PC-3 (cell line): ENCODE measurements at regions not wholly inside any gene's neighbourhood (a gene's known extent, or its start where the extent isn't known, plus 50 kb on each side); places are given as distances from the start of the nearest gene placed in this dataset.

Experiments
- ATAC-seq: fragments of 200-7000 bp; cut with Tn5 transposase; 2 replicates; pipeline ENCODE4 v1.9.1; 2020; ENCODE audit warnings: mild to moderate bottlenecking, moderate library complexity
- BruUV-seq: library from RNA; stranded (reverse); fragments of 400-500 nt; replicated peaks from 2 replicates; lab custom pipeline; 2021; lab: Mats Ljungman, UMichigan
- CTCF ChIA-PET: fragments of 300-600 bp; sonication (Branson Sonifier 250); formaldehyde crosslinking; loops from one replicate; lab custom pipeline; 2022; ENCODE audit warnings: antibody characterized with exemption; lab: Charles Lee
- POLR2A ChIA-PET: fragments of 300-600 bp; sonication (Branson Sonifier 250); formaldehyde crosslinking; loops from one replicate; lab custom pipeline; 2022; ENCODE audit warnings: antibody characterized with exemption; ENCODE audit not compliant: unreplicated experiment; lab: Charles Lee
- DNase-seq: peaks from one replicate; pipeline ENCODE4 v3.0.0-alpha.2; 2015
- H2AFZ ChIP-seq: fragments of 300-600 bp; sonication (generic); 2 replicates; pipeline ENCODE4 v1.6.0; 2016; ENCODE audit warnings: antibody characterized with exemption, low read length
- H3F3A ChIP-seq: fragments of 300-600 bp; sonication (generic); one replicate; pipeline ENCODE4 v1.6.0; 2017; ENCODE audit warnings: antibody characterized with exemption, low read length, control low read depth, mild to moderate bottlenecking; ENCODE audit not compliant: unreplicated experiment
- H3K27ac ChIP-seq: fragments of 300-600 bp; sonication (generic); 2 replicates; pipeline ENCODE4 v1.5.1; 2016; ENCODE audit warnings: mild to moderate bottlenecking, low read length
- H3K27me3 ChIP-seq: fragments of 300-600 bp; sonication (generic); 2 replicates; pipeline ENCODE4 v1.6.1; 2016; ENCODE audit warnings: low read length, mixed read lengths
- H3K36me3 ChIP-seq: fragments of 300-600 bp; sonication (generic); 2 replicates; pipeline ENCODE4 v1.6.1; 2016; ENCODE audit warnings: low read depth, mixed run types, low read length, mixed read lengths
- H3K4me1 ChIP-seq: fragments of 300-600 bp; sonication (generic); 2 replicates; pipeline ENCODE4 v1.5.1; 2016; ENCODE audit warnings: low read length; ENCODE audit not compliant: insufficient read depth
- H3K4me2 ChIP-seq: fragments of 300-600 bp; sonication (generic); 2 replicates; pipeline ENCODE4 v1.6.0; 2016; ENCODE audit warnings: low read length
- H3K4me3 ChIP-seq: fragments of 300-600 bp; sonication (generic); 2 replicates; pipeline ENCODE4 v1.5.1; 2016; ENCODE audit warnings: mild to moderate bottlenecking, low read length, mixed read lengths
- H3K79me2 ChIP-seq: fragments of 300-600 bp; sonication (generic); 2 replicates; pipeline ENCODE4 v1.6.1; 2017; ENCODE audit warnings: low read length, mixed read lengths
- H3K9ac ChIP-seq: fragments of 300-600 bp; sonication (generic); 2 replicates; pipeline ENCODE4 v1.6.0; 2016; ENCODE audit warnings: mild to moderate bottlenecking, low read length
- H3K9me2 ChIP-seq: fragments of 300-600 bp; sonication (generic); replicated peaks from 2 replicates; pipeline ENCODE4 v1.6.1; 2016; ENCODE audit warnings: mixed run types, low read length, mixed read lengths
- H3K9me3 ChIP-seq: fragments of 300-600 bp; sonication (generic); 2 replicates; pipeline ENCODE4 v1.6.1; 2016; ENCODE audit warnings: low read length, mixed read lengths
- H4K20me1 ChIP-seq: fragments of 300-600 bp; sonication (generic); 2 replicates; pipeline ENCODE4 v1.6.1; 2016; ENCODE audit warnings: low read length, mixed read lengths
- CTCF ChIP-seq: fragments of 300-600 bp; sonication (generic); conservative IDR thresholded peaks from 2 replicates; pipeline ENCODE4 v1.5.1; 2017; ENCODE audit warnings: antibody characterized with exemption, low read depth, mild to moderate bottlenecking, low read length
- EZH2 ChIP-seq: fragments of 300-600 bp; sonication (generic); IDR thresholded peaks from one replicate; pipeline ENCODE4 v1.6.1; 2017; ENCODE audit warnings: antibody characterized with exemption, mild to moderate bottlenecking, low read length; ENCODE audit not compliant: unreplicated experiment
- EZH2phosphoT487 ChIP-seq: fragments of 300-600 bp; sonication (generic); IDR thresholded peaks from 2 replicates; pipeline ENCODE4 v1.6.1; 2018; ENCODE audit warnings: mild to moderate bottlenecking, antibody characterized with exemption, low read length, borderline replicate concordance
- intact Hi-C: fragments of 100-400 bp; cut with micrococcal nuclease; formaldehyde crosslinking; loops from 2 replicates; pipeline ENCODE4 v1.9.0; 2023

- H3K27me3 ChIP-seq: peaks cover 16% of the 10 kb centered on the region
- no peaks in the 10 kb centered on the region for H3K9me3 ChIP-seq
- no peak for ATAC-seq
- H3K9me2 ChIP-seq: no peaks in the 10 kb centered on the region
- H3K4me2 ChIP-seq: no peak overlapping the region
- H3F3A ChIP-seq: no peaks in the 10 kb centered on the region
- H3K27ac ChIP-seq: no peak overlapping the region
- no TSS peak for BruUV-seq
- H2AFZ ChIP-seq: no peak overlapping the region
- TF ChIP-seq EZH2phosphoT487 (no peak), EZH2 (no peak), CTCF (no peak)
- no peaks in the 10 kb centered on the region for H3K79me2 ChIP-seq
- no peak overlapping the region for H3K4me3 ChIP-seq
- CTCF ChIA-PET: no interaction called here
- H3K36me3 ChIP-seq: no peaks in the 10 kb centered on the region
- POLR2A ChIA-PET: no interaction called here
- H3K4me1 ChIP-seq: no peaks in the 10 kb centered on the region
- H4K20me1 ChIP-seq: no peaks in the 10 kb centered on the region
- no peak overlapping the region for H3K9ac ChIP-seq
- intact Hi-C loops: no loop called here
- DNase-seq: no peak
Observed at GRCh38 chr22:27381960-27382742, 419.4 kb downstream of the MN1 start.

GRCh38 chr22:27382947-27383346 lies 418.6 kb downstream of the MN1 start:
- Histone ChIP-seq H3K79me2 (no peaks in the 10 kb centered on the region), H3K4me1 (no peaks in the 10 kb centered on the region), H3K27me3 (peaks cover 19% of the 10 kb centered on the region), H3K4me3 (no peak overlapping the region), H2AFZ (no peak overlapping the region), H3K27ac (no peak overlapping the region), H3K9me2 (no peaks in the 10 kb centered on the region), H3K9me3 (no peaks in the 10 kb centered on the region), H3K4me2 (no peak overlapping the region), H3K9ac (no peak overlapping the region), H3F3A (no peaks in the 10 kb centered on the region), H4K20me1 (no peaks in the 10 kb centered on the region), H3K36me3 (no peaks in the 10 kb centered on the region)
- intact Hi-C loops: no loop called here
- CTCF ChIA-PET: no interaction called here
- TF ChIP-seq CTCF: no peak
- no peak for TF ChIP-seq EZH2
- no peak for TF ChIP-seq EZH2phosphoT487
- no peak for DNase-seq
- no TSS peak for BruUV-seq
- POLR2A ChIA-PET: no interaction called here
- no peak for ATAC-seq

GRCh38 chr22:27383896-27384295 lies 417.7 kb downstream of the MN1 start:
- DNase-seq (no peak), ATAC-seq (no peak)
- Histone ChIP-seq H3K9me3 (no peaks in the 10 kb centered on the region), H3K4me3 (no peak overlapping the region), H2AFZ (no peak overlapping the region), H3K27ac (no peak overlapping the region), H3K79me2 (no peaks in the 10 kb centered on the region), H3K27me3 (peaks cover 27% of the 10 kb centered on the region), H3K4me2 (no peak overlapping the region), H3K9me2 (no peaks in the 10 kb centered on the region), H3K36me3 (no peaks in the 10 kb centered on the region), H3K4me1 (no peaks in the 10 kb centered on the region), H3K9ac (no peak overlapping the region), H4K20me1 (no peaks in the 10 kb centered on the region), H3F3A (no peaks in the 10 kb centered on the region)
- intact Hi-C loops: no loop called here
- no TSS peak for BruUV-seq
- ChIA-PET POLR2A (no interaction called here), CTCF (no interaction called here)
- no peak for TF ChIP-seq CTCF
- TF ChIP-seq EZH2phosphoT487: no peak
- no peak for TF ChIP-seq EZH2
